ENCODE measurements at regions not wholly inside any gene's neighbourhood (a gene's known extent, or its start where the extent isn't known, plus 50 kb on each side); places are given as distances from the start of the nearest gene placed in this dataset.

GRCh38 chr21:34242973-34243372, 120.8 kb upstream of the KCNE2 start:
- TF ChIP-seq POLR2A (IDR thresholded peaks at IDR 0.05; ENCODE audit: low read length) (no peak), GATA1 (IDR thresholded peaks at IDR 0.05; ENCODE audit: low read depth, low read length) (no peak)

Data from erythroblast (primary cell).